K562 (cell line): ENCODE measurements at regions not wholly inside any gene's neighbourhood (a gene's known extent, or its start where the extent isn't known, plus 50 kb on each side); places are given as distances from the start of the nearest gene placed in this dataset.

Experiments
- CTCF ChIP-seq, 3 experiments: IDR thresholded peaks in 2 of 3; conservative IDR thresholded peaks in 1 of 3; 2 replicates each; pipeline ENCODE4 v1.5.1; 2011 to 2012; ENCODE audit warnings: low read length in 3 of 3, mild to moderate bottlenecking in 3 of 3, control low read depth in 2 of 3, improper control_type of control experiment in 1 of 3, inconsistent platforms in 1 of 3, low read depth in 1 of 3, mixed read lengths in 1 of 3, moderate library complexity in 1 of 3; ENCODE audit not compliant: insufficient read depth in 2 of 3
- FOXM1 ChIP-seq, 2 experiments: fragments of 450-650 bp in 1 of 2; sonication (generic) in 1 of 2; formaldehyde crosslinking in 1 of 2; IDR thresholded peaks; 2 replicates each; pipeline versions ENCODE4 v1.6.1 to v1.9.0; 2017 to 2022; ENCODE audit warnings: low read depth in 2 of 2, mild to moderate bottlenecking in 2 of 2, missing genetic modification reagents in 1 of 2, moderate library complexity in 1 of 2
- RBM39 ChIP-seq: fragments of 200-400 bp; formaldehyde crosslinking; optimal IDR thresholded peaks from 2 replicates; pipeline ENCODE3; 2018; ENCODE audit warnings: low read depth, low read length
- RFX1 ChIP-seq: fragments of 450-650 bp; IDR thresholded peaks from 2 replicates; pipeline ENCODE4 v1.6.1; 2016; ENCODE audit warnings: mild to moderate bottlenecking, moderate library complexity
- TF ChIP-seq, protein P1 (sequence below): sonication (generic); formaldehyde crosslinking; IDR thresholded peaks from 2 replicates; pipeline ENCODE4 v1.8.0; 2022; ENCODE audit warnings: mild to moderate bottlenecking, missing genetic modification reagents

GRCh38 chr9:91066042-91066415 lies 264.4 kb downstream of the SYK start:
- TF ChIP-seq CTCF (IDR thresholded peaks at IDR 0.05 in 2 of 3, conservative IDR thresholded peaks at IDR 0.05 in 1 of 3; ENCODE audit: insufficient read depth in 2 of 3, low read depth in 1 of 3, low read length in 3 of 3) (no peak), RFX1 (no peak), RBM39 (no peak), FOXM1 (IDR thresholded peaks at IDR 0.05; ENCODE audit: low read depth) (no peak), FOXM1 (CRISPR knock-in tag; IDR thresholded peaks at IDR 0.05; ENCODE audit: low read depth) (no peak)
- TF ChIP-seq, protein P1, sequence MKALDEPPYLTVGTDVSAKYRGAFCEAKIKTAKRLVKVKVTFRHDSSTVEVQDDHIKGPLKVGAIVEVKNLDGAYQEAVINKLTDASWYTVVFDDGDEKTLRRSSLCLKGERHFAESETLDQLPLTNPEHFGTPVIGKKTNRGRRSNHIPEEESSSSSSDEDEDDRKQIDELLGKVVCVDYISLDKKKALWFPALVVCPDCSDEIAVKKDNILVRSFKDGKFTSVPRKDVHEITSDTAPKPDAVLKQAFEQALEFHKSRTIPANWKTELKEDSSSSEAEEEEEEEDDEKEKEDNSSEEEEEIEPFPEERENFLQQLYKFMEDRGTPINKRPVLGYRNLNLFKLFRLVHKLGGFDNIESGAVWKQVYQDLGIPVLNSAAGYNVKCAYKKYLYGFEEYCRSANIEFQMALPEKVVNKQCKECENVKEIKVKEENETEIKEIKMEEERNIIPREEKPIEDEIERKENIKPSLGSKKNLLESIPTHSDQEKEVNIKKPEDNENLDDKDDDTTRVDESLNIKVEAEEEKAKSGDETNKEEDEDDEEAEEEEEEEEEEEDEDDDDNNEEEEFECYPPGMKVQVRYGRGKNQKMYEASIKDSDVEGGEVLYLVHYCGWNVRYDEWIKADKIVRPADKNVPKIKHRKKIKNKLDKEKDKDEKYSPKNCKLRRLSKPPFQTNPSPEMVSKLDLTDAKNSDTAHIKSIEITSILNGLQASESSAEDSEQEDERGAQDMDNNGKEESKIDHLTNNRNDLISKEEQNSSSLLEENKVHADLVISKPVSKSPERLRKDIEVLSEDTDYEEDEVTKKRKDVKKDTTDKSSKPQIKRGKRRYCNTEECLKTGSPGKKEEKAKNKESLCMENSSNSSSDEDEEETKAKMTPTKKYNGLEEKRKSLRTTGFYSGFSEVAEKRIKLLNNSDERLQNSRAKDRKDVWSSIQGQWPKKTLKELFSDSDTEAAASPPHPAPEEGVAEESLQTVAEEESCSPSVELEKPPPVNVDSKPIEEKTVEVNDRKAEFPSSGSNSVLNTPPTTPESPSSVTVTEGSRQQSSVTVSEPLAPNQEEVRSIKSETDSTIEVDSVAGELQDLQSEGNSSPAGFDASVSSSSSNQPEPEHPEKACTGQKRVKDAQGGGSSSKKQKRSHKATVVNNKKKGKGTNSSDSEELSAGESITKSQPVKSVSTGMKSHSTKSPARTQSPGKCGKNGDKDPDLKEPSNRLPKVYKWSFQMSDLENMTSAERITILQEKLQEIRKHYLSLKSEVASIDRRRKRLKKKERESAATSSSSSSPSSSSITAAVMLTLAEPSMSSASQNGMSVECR (CRISPR knock-in tag), result no peak
